SK-N-SH (cell line): ENCODE measurements at regions not wholly inside any gene's neighbourhood (a gene's known extent, or its start where the extent isn't known, plus 50 kb on each side); places are given as distances from the start of the nearest gene placed in this dataset.

ENCODE experiments used
- CTCF ChIA-PET: fragments of 300-600, 350-600 bp; formaldehyde crosslinking; extraction: SDS; loops from one replicate; lab custom pipeline; 2021; lab: Yijun Ruan, JAX
- POLR2A ChIA-PET: fragments of 350-600 bp; sonication (Branson Sonifier 250); formaldehyde crosslinking; extraction: SDS; loops from one replicate; lab custom pipeline; 2020; ENCODE audit warnings: antibody characterized with exemption, inconsistent platforms; lab: Yijun Ruan, JAX
- DNase-seq: peaks from one replicate; pipeline ENCODE4 v3.0.0; 2012
- H2AFZ ChIP-seq: fragments of 200-600 bp; sonication (generic); 2 replicates; pipeline ENCODE4 v1.8.1; 2016; ENCODE audit warnings: antibody characterized with exemption, mild to moderate bottlenecking, low read depth
- H3F3A ChIP-seq: fragments of 200-600 bp; sonication (generic); replicated peaks from 2 replicates; pipeline ENCODE3; 2016; ENCODE audit warnings: antibody characterized with exemption, mild to moderate bottlenecking; ENCODE audit not compliant: insufficient read depth
- H3K27ac ChIP-seq, 2 experiments: fragments of 200-500 bp in 1 of 2; fragments of 200-600 bp in 1 of 2; sonication (Bioruptor generic) in 1 of 2; sonication (generic), shearing (Covaris generic) in 1 of 2; 2 replicates each; pipeline versions ENCODE4 v1.5.1 to v1.6.1; 2014 to 2016; ENCODE audit warnings: low read depth in 2 of 2, inconsistent platforms in 1 of 2, low read length in 1 of 2, mild to moderate bottlenecking in 1 of 2, mixed read lengths in 1 of 2
- H3K27me3 ChIP-seq: fragments of 200-600 bp; sonication (generic), shearing (Covaris generic); 2 replicates; pipeline ENCODE4 v1.6.1; 2016; ENCODE audit warnings: mixed run types; ENCODE audit not compliant: insufficient read depth
- H3K36me3 ChIP-seq, 2 experiments: fragments of 200-500 bp in 1 of 2; fragments of 200-600 bp in 1 of 2; sonication (Bioruptor generic) in 1 of 2; sonication (generic) in 1 of 2; replicated peaks in 1 of 2; 2 replicates each; pipeline versions ENCODE3 to v1.5.1; 2014 to 2016; ENCODE audit warnings: low read length in 1 of 2, mild to moderate bottlenecking in 1 of 2; ENCODE audit not compliant: insufficient read depth in 2 of 2, control insufficient read depth in 1 of 2
- H3K4me1 ChIP-seq, 2 experiments: fragments of 200-500 bp in 1 of 2; fragments of 200-600 bp in 1 of 2; sonication (Bioruptor generic) in 1 of 2; sonication (generic), shearing (Covaris generic) in 1 of 2; 2 replicates each; pipeline versions ENCODE4 v1.5.1 to v1.6.1; 2014 to 2016; ENCODE audit warnings: low read depth in 1 of 2, low read length in 1 of 2, mixed run types in 1 of 2; ENCODE audit not compliant: insufficient read depth in 2 of 2, control insufficient read depth in 1 of 2
- H3K4me2 ChIP-seq: fragments of 200-600 bp; sonication (generic), shearing (Covaris generic); 2 replicates; pipeline ENCODE4 v1.6.1; 2017; ENCODE audit warnings: mixed run types
- H3K4me3 ChIP-seq, 2 experiments: fragments of 200-500 bp in 1 of 2; fragments of 200-600 bp in 1 of 2; sonication (Bioruptor generic) in 1 of 2; sonication (generic), shearing (Covaris generic) in 1 of 2; 2 replicates each; pipeline versions ENCODE4 v1.5.1 to v1.8.1; 2014 to 2016; ENCODE audit warnings: low read depth in 2 of 2, inconsistent platforms in 1 of 2, low read length in 1 of 2, mild to moderate bottlenecking in 1 of 2, mixed read lengths in 1 of 2, moderate library complexity in 1 of 2
- H3K79me2 ChIP-seq: fragments of 200-600 bp; sonication (generic); 2 replicates; pipeline ENCODE4 v1.8.1; 2017; ENCODE audit warnings: mild to moderate bottlenecking; ENCODE audit not compliant: insufficient read depth
- H3K9ac ChIP-seq: fragments of 200-600 bp; sonication (generic); 2 replicates; pipeline ENCODE4 v1.6.1; 2017; ENCODE audit warnings: mixed run types
- H3K9me2 ChIP-seq: fragments of 200-600 bp; sonication (generic); 2 replicates; pipeline ENCODE4 v1.6.1; 2017; ENCODE audit warnings: mixed run types
- H3K9me3 ChIP-seq: fragments of 200-600 bp; sonication (generic); 2 replicates; pipeline ENCODE4 v1.6.1; 2017; ENCODE audit warnings: mixed run types, mild to moderate bottlenecking, moderate library complexity
- H4K20me1 ChIP-seq: fragments of 200-600 bp; sonication (generic); 2 replicates; pipeline ENCODE4 v1.6.1; 2017; ENCODE audit warnings: mild to moderate bottlenecking, mixed run types; ENCODE audit not compliant: insufficient read depth
- ELF1 ChIP-seq: IDR thresholded peaks from 2 replicates; pipeline ENCODE4 v1.4.0; 2012
- FOSL2 ChIP-seq: IDR thresholded peaks from 2 replicates; pipeline ENCODE4 v1.4.0; 2012; ENCODE audit warnings: low read depth, mild to moderate bottlenecking, moderate library complexity, borderline replicate concordance
- FOXJ3 ChIP-seq: sonication (generic); formaldehyde crosslinking; IDR thresholded peaks from 2 replicates; pipeline ENCODE4 v1.5.1; 2020; ENCODE audit warnings: mild to moderate bottlenecking, missing genetic modification reagents
- GABPA ChIP-seq: IDR thresholded peaks from 2 replicates; pipeline ENCODE4 v1.4.0; 2012; ENCODE audit warnings: low read depth, mild to moderate bottlenecking
- JUND ChIP-seq: IDR thresholded peaks from 2 replicates; pipeline ENCODE4 v1.4.0; 2012
- MEF2A ChIP-seq: IDR thresholded peaks from 2 replicates; pipeline ENCODE4 v1.4.0; 2012; ENCODE audit warnings: low read depth, borderline replicate concordance
- MXI1 ChIP-seq: IDR thresholded peaks from 2 replicates; pipeline ENCODE4 v1.6.1; 2012; ENCODE audit warnings: mild to moderate bottlenecking, low read depth, low read length, improper control_type of control experiment
- NFIC ChIP-seq: IDR thresholded peaks from 2 replicates; pipeline ENCODE4 v1.4.0; 2012; ENCODE audit warnings: borderline replicate concordance
- POLR2AphosphoS5 ChIP-seq: IDR thresholded peaks from 2 replicates; pipeline ENCODE4 v1.6.1; 2012; ENCODE audit warnings: low read depth, low read length
- RAD21 ChIP-seq: IDR thresholded peaks from 2 replicates; pipeline ENCODE4 v1.6.1; 2012; ENCODE audit warnings: mild to moderate bottlenecking, low read length
- RFX5 ChIP-seq: IDR thresholded peaks from 2 replicates; pipeline ENCODE4 v1.6.1; 2012; ENCODE audit warnings: mild to moderate bottlenecking, improper control_type of control experiment, low read length
- RXRA ChIP-seq: IDR thresholded peaks from 2 replicates; pipeline ENCODE4 v1.4.0; 2012; ENCODE audit warnings: low read depth, mild to moderate bottlenecking, borderline replicate concordance
- SIN3A ChIP-seq: IDR thresholded peaks from 2 replicates; pipeline ENCODE4 v1.6.1; 2012; ENCODE audit warnings: low read depth, mild to moderate bottlenecking, low read length, moderate library complexity, borderline replicate concordance
- SMC3 ChIP-seq: IDR thresholded peaks from 2 replicates; pipeline ENCODE4 v1.6.1; 2012; ENCODE audit warnings: low read depth, low read length, improper control_type of control experiment
- TAF1 ChIP-seq: IDR thresholded peaks from 2 replicates; pipeline ENCODE4 v1.6.1; 2012; ENCODE audit warnings: low read depth, mild to moderate bottlenecking, low read length, moderate library complexity, borderline replicate concordance
- TCF12 ChIP-seq: IDR thresholded peaks from 2 replicates; pipeline ENCODE4 v1.4.0; 2012
- TEAD4 ChIP-seq: IDR thresholded peaks from 2 replicates; pipeline ENCODE4 v1.4.0; 2012; ENCODE audit warnings: mild to moderate bottlenecking, borderline replicate concordance; ENCODE audit not compliant: insufficient read depth
- USF1 ChIP-seq: IDR thresholded peaks from 2 replicates; pipeline ENCODE4 v1.4.0; 2012; ENCODE audit warnings: low read depth, borderline replicate concordance
- YY1 ChIP-seq: IDR thresholded peaks from 2 replicates; pipeline ENCODE4 v1.4.0; 2012; ENCODE audit warnings: low read depth, mild to moderate bottlenecking
- WGBS: methylation state at CpG from one replicate; pipeline ENCODE4 v1.1.6; 2017; ENCODE audit warnings: low lambda C conversion rate; 5-methylcytosine and 5-hydroxymethylcytosine counted together
- TF ChIP-seq, protein P1 (sequence below): fragments of 150-350 bp; IDR thresholded peaks from 2 replicates; pipeline ENCODE4 v1.6.1; 2017; ENCODE audit warnings: antibody characterized with exemption, low read length, low read depth, borderline replicate concordance
- TF ChIP-seq, protein P2 (sequence below): IDR thresholded peaks from 2 replicates; pipeline ENCODE4 v1.4.0; 2012; ENCODE audit warnings: low read depth
- TF ChIP-seq, protein P3 (sequence below): IDR thresholded peaks from 2 replicates; pipeline ENCODE4 v1.4.0; 2012; ENCODE audit warnings: low read depth, borderline replicate concordance
- TF ChIP-seq, protein P4 (sequence below): IDR thresholded peaks from 2 replicates; pipeline ENCODE4 v1.6.1; 2012; ENCODE audit warnings: mild to moderate bottlenecking, low read depth, low read length, moderate library complexity

GRCh38 chr6:145025488-145025887 is 709.8 kb downstream of the EPM2A start:
- Histone ChIP-seq H3K79me2 (no peaks in the 10 kb centered on the region), H2AFZ (no peak overlapping the region), H3F3A (no peaks in the 10 kb centered on the region), H4K20me1 (no peaks in the 10 kb centered on the region), H3K4me3 (no peak overlapping the region), H3K4me1 (no peaks in the 10 kb centered on the region; a peak in 3 of 4 replicates), H3K9me2 (no peaks in the 10 kb centered on the region), H3K27ac (no peak overlapping the region), H3K4me2 (no peak overlapping the region), H3K9me3 (no peaks in the 10 kb centered on the region; the same call in 1 of the 2 replicates), H3K27me3 (no peaks in the 10 kb centered on the region), H3K36me3 (no peaks in the 10 kb centered on the region), H3K9ac (no peak overlapping the region)
- CTCF ChIA-PET = interaction anchor here (0.8 kb wide), 1 partner anchor 36 kb away, joined by 3 read pairs; no protein-coding TSS in a partner anchor
- POLR2A ChIA-PET = no interaction called here
- 81% methylated on average over 2 of the region's 2 CpGs for WGBS
- DNase-seq = no peak
- TF ChIP-seq NFIC (no peak), RXRA (no peak), RAD21 (no peak), MEF2A (no peak), YY1 (no peak), GABPA (no peak), ELF1 (no peak), SIN3A (no peak), JUND (no peak), POLR2AphosphoS5 (no peak), USF1 (no peak), RFX5 (no peak), SMC3 (no peak), TEAD4 (no peak)
- TF ChIP-seq, protein P1, sequence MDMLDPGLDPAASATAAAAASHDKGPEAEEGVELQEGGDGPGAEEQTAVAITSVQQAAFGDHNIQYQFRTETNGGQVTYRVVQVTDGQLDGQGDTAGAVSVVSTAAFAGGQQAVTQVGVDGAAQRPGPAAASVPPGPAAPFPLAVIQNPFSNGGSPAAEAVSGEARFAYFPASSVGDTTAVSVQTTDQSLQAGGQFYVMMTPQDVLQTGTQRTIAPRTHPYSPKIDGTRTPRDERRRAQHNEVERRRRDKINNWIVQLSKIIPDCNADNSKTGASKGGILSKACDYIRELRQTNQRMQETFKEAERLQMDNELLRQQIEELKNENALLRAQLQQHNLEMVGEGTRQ = no peak

DNA sequence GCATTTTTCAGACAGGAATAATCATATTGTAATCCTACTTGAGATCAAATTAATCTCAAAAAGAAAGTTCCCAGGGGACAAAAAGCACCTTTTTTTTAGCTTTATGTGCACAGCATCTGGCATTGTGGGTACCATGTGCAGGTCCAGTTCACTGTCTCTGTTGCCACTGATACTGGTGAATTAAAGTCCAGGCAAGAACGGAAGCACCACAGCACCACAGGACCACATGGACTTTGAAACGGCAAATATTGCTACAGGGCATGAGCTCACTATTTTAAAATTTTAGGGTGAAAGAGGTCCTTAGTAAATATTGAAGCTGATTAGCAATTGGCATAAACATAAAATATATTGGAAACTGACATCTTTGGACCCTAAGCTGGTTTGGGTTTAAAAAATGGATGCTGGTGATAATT is 709.0 kb downstream of the EPM2A start:
- ChIA-PET CTCF (interaction anchor here (1.1 kb wide), 1 partner anchor 478 kb away, joined by 4 read pairs; no protein-coding TSS in a partner anchor), POLR2A (no interaction called here)
- DNase-seq = no peak
- H3F3A ChIP-seq = no peaks in the 10 kb centered on the region
- H3K27me3 ChIP-seq = no peaks in the 10 kb centered on the region
- no peaks in the 10 kb centered on the region for H3K79me2 ChIP-seq
- no peak overlapping the region for H2AFZ ChIP-seq
- no peaks in the 10 kb centered on the region for H4K20me1 ChIP-seq
- H3K36me3 ChIP-seq = no peaks in the 10 kb centered on the region
- no peak overlapping the region for H3K27ac ChIP-seq
- no peaks in the 10 kb centered on the region for H3K9me2 ChIP-seq
- TF ChIP-seq FOSL2 = no peak
- TF ChIP-seq GABPA = no peak
- TF ChIP-seq, protein P2, sequence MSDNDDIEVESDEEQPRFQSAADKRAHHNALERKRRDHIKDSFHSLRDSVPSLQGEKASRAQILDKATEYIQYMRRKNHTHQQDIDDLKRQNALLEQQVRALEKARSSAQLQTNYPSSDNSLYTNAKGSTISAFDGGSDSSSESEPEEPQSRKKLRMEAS = no peak
- no peak for TF ChIP-seq YY1
- TF ChIP-seq SIN3A = no peak
- TF ChIP-seq TAF1 = no peak
- TF ChIP-seq MEF2A = no peak
- TF ChIP-seq, protein P3, sequence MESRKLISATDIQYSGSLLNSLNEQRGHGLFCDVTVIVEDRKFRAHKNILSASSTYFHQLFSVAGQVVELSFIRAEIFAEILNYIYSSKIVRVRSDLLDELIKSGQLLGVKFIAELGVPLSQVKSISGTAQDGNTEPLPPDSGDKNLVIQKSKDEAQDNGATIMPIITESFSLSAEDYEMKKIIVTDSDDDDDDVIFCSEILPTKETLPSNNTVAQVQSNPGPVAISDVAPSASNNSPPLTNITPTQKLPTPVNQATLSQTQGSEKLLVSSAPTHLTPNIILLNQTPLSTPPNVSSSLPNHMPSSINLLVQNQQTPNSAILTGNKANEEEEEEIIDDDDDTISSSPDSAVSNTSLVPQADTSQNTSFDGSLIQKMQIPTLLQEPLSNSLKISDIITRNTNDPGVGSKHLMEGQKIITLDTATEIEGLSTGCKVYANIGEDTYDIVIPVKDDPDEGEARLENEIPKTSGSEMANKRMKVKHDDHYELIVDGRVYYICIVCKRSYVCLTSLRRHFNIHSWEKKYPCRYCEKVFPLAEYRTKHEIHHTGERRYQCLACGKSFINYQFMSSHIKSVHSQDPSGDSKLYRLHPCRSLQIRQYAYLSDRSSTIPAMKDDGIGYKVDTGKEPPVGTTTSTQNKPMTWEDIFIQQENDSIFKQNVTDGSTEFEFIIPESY = no peak
- TF ChIP-seq TCF12 = no peak
- TF ChIP-seq MXI1 = no peak
- no peak for TF ChIP-seq FOXJ3
- TF ChIP-seq, protein P4, sequence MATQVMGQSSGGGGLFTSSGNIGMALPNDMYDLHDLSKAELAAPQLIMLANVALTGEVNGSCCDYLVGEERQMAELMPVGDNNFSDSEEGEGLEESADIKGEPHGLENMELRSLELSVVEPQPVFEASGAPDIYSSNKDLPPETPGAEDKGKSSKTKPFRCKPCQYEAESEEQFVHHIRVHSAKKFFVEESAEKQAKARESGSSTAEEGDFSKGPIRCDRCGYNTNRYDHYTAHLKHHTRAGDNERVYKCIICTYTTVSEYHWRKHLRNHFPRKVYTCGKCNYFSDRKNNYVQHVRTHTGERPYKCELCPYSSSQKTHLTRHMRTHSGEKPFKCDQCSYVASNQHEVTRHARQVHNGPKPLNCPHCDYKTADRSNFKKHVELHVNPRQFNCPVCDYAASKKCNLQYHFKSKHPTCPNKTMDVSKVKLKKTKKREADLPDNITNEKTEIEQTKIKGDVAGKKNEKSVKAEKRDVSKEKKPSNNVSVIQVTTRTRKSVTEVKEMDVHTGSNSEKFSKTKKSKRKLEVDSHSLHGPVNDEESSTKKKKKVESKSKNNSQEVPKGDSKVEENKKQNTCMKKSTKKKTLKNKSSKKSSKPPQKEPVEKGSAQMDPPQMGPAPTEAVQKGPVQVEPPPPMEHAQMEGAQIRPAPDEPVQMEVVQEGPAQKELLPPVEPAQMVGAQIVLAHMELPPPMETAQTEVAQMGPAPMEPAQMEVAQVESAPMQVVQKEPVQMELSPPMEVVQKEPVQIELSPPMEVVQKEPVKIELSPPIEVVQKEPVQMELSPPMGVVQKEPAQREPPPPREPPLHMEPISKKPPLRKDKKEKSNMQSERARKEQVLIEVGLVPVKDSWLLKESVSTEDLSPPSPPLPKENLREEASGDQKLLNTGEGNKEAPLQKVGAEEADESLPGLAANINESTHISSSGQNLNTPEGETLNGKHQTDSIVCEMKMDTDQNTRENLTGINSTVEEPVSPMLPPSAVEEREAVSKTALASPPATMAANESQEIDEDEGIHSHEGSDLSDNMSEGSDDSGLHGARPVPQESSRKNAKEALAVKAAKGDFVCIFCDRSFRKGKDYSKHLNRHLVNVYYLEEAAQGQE = no peak
- no peak for TF ChIP-seq POLR2AphosphoS5
- TF ChIP-seq ELF1 = no peak
- H3K4me1 ChIP-seq = peaks cover 0 to 6% of the 10 kb centered on the region in 2 experiments; a peak in 3 of 4 replicates
- no peak overlapping the region for H3K4me2 ChIP-seq
- no peak overlapping the region for H3K9ac ChIP-seq
- 83% methylated on average over 2 of the region's 2 CpGs for WGBS
- no peak overlapping the region for H3K4me3 ChIP-seq
- H3K9me3 ChIP-seq = no peaks in the 10 kb centered on the region; the same call in 1 of the 2 replicates
